Activated naive CD4-positive, alpha-beta T cell treated with anti-CD3 and anti-CD28 coated beads for 36 hours (primary cell): ENCODE measurements at regions not wholly inside any gene's neighbourhood (a gene's known extent, or its start where the extent isn't known, plus 50 kb on each side); places are given as distances from the start of the nearest gene placed in this dataset.
A peak's percentile ranks its signal among the peaks of the same experiment; 100 is the strongest.
"Not testable (repeated sequence)": the region's sequence is repeated elsewhere in the genome, so short reads cannot be mapped to it uniquely, and the experiment has no call there.

Experiments used
- CTCF ChIA-PET: fragments of 350-600 bp; sonication (Branson Sonifier 250); formaldehyde crosslinking; loops from one replicate; lab custom pipeline; 2021; ENCODE audit warnings: antibody characterized with exemption; lab: Charles Lee
- DNase-seq: peaks from one replicate; pipeline ENCODE4 v3.0.0-alpha.2; 2020
- H3K27ac Mint-ChIP-seq: one replicate; pipeline ENCODE4 v1.8.0; 2021; ENCODE audit warnings: mild to moderate bottlenecking, mixed read lengths
- H3K27me3 Mint-ChIP-seq: one replicate; pipeline ENCODE4 v1.8.0; 2021; ENCODE audit warnings: low read depth, mixed read lengths
- H3K36me3 Mint-ChIP-seq: one replicate; pipeline ENCODE4 v1.8.0; 2021; ENCODE audit warnings: low read depth, mixed read lengths
- H3K4me1 Mint-ChIP-seq: one replicate; pipeline ENCODE4 v1.8.0; 2021; ENCODE audit warnings: low read depth, mixed read lengths
- H3K4me3 Mint-ChIP-seq: one replicate; pipeline ENCODE4 v1.8.0; 2021; ENCODE audit warnings: mild to moderate bottlenecking, moderate library complexity, mixed read lengths
- H3K9me3 Mint-ChIP-seq: one replicate; pipeline ENCODE4 v1.8.0; 2021; ENCODE audit warnings: mixed read lengths
- intact Hi-C: fragments of 100-400 bp; cut with micrococcal nuclease; formaldehyde crosslinking; loops from one replicate; pipeline ENCODE4 v1.15.1; 2023

DNA sequence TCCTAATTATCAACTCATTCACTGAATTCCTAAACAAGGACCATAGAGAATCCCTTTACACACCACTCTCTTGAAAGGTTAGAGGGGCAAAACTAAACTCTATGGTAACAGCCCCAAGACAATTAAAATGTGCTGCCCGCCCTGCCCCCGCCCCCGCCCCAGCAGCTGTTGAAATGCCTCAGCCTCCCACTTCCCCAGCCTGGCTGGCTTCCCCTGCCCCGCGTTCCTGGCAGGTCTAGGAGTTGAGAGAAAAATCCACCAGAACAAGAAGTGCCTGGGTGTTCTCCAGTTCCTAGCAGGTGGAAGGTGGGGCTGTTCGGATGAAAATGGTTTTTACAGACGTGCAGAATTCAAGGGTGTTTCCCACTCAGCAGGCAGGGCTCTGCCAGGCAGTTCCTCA, 109.5 kb upstream of the ZEB1 start:
- no peaks in the 10 kb centered on the region for H3K4me1 Mint-ChIP-seq
- no peak for DNase-seq
- no peak overlapping the region for H3K27ac Mint-ChIP-seq
- peaks cover 5% of the 10 kb centered on the region for H3K36me3 Mint-ChIP-seq
- CTCF ChIA-PET, result interaction anchor here (1.4 kb wide), 1 partner anchor 11 kb away, joined by 3 read pairs; no protein-coding TSS in a partner anchor
- H3K27me3 Mint-ChIP-seq, result no peaks in the 10 kb centered on the region
- H3K4me3 Mint-ChIP-seq, result no peak overlapping the region
- H3K9me3 Mint-ChIP-seq, result no peaks in the 10 kb centered on the region
- intact Hi-C loops, result no loop called here

DNA sequence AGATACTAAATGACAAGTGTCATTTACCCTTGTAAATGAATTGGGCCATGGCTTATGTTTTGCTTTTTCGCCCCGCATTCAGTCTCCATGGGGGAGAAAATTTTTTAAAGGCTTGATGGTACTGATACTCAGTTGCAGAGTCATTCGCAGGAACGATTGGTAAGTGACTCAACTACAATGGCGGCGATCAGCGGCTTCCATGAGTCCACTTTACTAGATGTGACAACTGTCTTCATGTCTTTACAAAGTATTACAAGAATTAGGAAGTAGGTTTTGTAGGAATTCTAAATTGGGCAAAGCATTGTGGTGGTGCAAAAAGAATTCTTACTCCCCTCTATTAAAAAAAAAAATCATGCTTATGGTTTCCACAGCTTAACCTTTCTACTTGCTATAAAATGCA, 108.8 kb upstream of the ZEB1 start:
- Mint-ChIP-seq H3K36me3 (peaks cover 5% of the 10 kb centered on the region), H3K27me3 (no peaks in the 10 kb centered on the region), H3K9me3 (no peaks in the 10 kb centered on the region), H3K27ac (no peak overlapping the region), H3K4me3 (no peak overlapping the region), H3K4me1 (no peaks in the 10 kb centered on the region)
- intact Hi-C loops, result no loop called here
- no peak for DNase-seq
- CTCF ChIA-PET, result interaction anchor here (1.4 kb wide), 1 partner anchor 12 kb away, joined by 3 read pairs; no protein-coding TSS in a partner anchor

DNA sequence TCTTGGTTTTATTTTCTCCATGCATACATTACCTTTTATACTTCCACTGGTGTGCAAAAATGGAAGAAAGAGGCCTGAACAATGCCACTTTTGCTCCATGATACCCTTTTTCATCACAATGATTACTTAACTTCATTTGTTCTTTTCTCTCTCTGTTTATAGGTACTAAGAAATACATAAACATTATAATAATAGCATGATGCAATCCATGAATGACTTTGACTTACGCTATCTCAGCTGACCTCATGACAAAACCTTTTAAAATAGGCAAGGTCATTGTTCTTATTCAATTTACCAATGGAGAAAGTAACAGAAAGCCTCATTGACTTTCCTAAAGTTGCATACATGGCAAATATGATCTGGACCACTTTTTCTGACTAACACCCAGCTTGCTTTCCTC, 105.1 kb upstream of the ZEB1 start:
- CTCF ChIA-PET, result no interaction called here

DNA sequence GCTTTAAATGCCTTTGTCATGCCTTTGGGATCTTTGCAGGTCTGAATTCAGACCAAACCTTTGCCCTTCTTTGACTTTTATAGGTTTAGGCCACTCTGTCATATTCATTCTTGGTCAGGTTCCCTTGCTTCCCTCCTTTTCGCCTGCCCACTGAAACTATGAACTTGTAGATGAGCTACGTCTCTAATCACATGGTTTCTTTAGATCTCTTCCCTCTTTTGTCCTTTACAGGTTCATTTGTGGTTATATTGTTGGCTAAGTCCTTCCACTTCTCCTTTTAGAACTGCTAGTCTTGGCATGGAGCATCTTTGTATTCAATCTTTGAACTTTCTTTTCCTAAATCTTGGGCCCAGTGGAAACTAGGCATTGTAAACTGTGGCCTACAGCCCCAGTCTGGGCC, 104.0 kb upstream of the ZEB1 start:
- CTCF ChIA-PET, result no interaction called here
- Mint-ChIP-seq H3K4me3 (no peak overlapping the region), H3K27ac (no peak overlapping the region), H3K4me1 (peaks cover 4% of the 10 kb centered on the region), H3K36me3 (no peaks in the 10 kb centered on the region), H3K27me3 (no peaks in the 10 kb centered on the region), H3K9me3 (no peaks in the 10 kb centered on the region)
- DNase-seq, result no peak
- intact Hi-C loops, result no loop called here

More for the DNA sequence above, 105.1 kb upstream of the ZEB1 start:
- H3K9me3 Mint-ChIP-seq, result no peaks in the 10 kb centered on the region
- H3K4me3 Mint-ChIP-seq, result no peak overlapping the region
- H3K36me3 Mint-ChIP-seq, result no peaks in the 10 kb centered on the region
- no peak for DNase-seq
- H3K4me1 Mint-ChIP-seq, result peaks cover 4% of the 10 kb centered on the region
- H3K27ac Mint-ChIP-seq, result no peak overlapping the region
- intact Hi-C loops, result no loop called here
- H3K27me3 Mint-ChIP-seq, result no peaks in the 10 kb centered on the region

DNA sequence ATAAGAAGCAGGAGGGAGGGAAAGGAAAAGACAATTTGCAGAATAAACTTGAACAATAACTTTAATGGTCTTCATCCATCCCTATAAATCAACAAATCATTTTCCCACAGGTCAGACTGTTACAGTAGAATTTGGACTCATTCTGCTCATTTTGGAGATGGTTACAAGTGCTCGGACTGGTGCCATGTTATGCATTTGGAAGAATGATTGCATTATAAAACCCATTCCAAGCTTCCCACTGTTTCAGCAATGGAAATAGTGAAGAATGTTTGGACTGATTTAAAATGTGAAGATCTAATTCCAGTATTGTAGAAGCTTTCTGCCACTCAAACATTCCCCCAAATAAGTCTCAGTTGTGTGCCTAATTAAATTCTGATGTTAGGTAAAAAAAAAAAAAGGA, 99.7 kb upstream of the ZEB1 start:
- no peaks in the 10 kb centered on the region for H3K9me3 Mint-ChIP-seq
- no peaks in the 10 kb centered on the region for H3K36me3 Mint-ChIP-seq
- no peak for DNase-seq
- peaks cover 4% of the 10 kb centered on the region for H3K4me1 Mint-ChIP-seq
- H3K4me3 Mint-ChIP-seq, result no peak overlapping the region
- H3K27ac Mint-ChIP-seq, result no peak overlapping the region
- CTCF ChIA-PET, result no interaction called here
- intact Hi-C loops, result no loop called here
- no peaks in the 10 kb centered on the region for H3K27me3 Mint-ChIP-seq

DNA sequence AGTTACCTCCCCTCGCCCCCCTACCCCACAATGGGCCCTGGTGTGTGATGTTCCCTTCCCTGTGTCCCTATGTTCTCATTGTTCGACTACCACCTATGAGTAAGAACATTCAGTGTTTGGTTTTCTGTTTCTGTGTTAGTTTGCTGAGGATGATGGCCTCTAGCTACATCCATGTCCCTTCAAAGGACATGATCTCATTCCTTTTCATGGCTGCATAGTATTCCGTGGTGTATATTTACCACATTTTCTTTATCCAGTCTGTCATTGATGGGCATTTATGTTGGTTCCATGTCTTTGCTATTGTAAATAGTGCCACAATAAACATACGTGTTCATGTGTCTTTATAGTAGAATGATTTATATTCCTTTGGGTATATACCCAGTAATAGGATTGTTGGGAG, 90.2 kb upstream of the ZEB1 start:
- H3K27ac Mint-ChIP-seq, DNase-seq, H3K27me3 Mint-ChIP-seq, H3K36me3 Mint-ChIP-seq, intact Hi-C loops, H3K4me3 Mint-ChIP-seq, H3K4me1 Mint-ChIP-seq: not testable (repeated sequence)
- CTCF ChIA-PET, result interaction anchor here (1.4 kb wide), 1 partner anchor 38 kb away, joined by 3 read pairs; no protein-coding TSS in a partner anchor
- peaks cover 10% of the 10 kb centered on the region for H3K9me3 Mint-ChIP-seq

DNA sequence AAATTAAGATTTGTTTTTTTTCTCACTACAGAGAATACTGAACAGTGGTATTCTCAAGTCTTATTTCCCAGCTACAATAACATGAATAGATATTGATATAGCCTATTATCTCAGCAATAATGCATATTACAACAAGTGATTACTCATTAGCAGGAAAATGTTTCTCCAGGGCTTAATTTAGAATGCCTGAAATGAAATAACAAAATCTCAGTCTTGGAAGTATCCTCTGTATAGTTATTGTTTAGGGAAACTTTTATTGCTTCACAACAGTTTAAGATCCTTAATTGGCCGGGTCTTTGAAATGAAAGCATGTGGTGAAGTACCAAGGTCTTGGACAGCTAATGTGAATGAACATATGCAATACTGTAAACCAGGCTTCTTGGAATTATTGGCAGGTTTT, 79.1 kb upstream of the ZEB1 start:
- Mint-ChIP-seq H3K27me3 (no peaks in the 10 kb centered on the region), H3K4me3 (no peak overlapping the region), H3K4me1 (peaks cover 11% of the 10 kb centered on the region), H3K9me3 (peaks cover 3% of the 10 kb centered on the region), H3K36me3 (no peaks in the 10 kb centered on the region), H3K27ac (no peak overlapping the region)
- intact Hi-C loops, result no loop called here
- CTCF ChIA-PET, result no interaction called here
- DNase-seq, result no peak

DNA sequence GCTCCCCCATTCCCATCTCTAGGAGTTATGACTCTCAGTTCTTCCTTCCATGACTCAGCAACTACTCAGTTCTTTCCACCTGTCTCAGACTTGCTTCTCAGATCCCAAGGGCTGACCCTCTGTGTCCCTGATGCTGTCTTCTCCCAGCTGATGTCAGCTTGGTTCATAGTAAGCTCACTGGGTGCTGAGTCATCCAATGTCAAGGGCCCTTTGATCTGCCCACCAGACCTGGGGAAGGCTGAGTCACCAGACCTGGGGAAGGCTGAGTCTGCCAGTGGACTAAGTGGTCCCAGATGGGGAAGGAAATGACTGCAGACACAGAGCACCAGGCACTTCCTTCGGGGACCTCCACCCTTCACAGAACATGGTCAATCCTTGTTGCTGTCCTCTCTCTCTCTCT, 76.1 kb upstream of the ZEB1 start:
- Mint-ChIP-seq H3K9me3 (peaks cover 2% of the 10 kb centered on the region), H3K27ac (no peak overlapping the region), H3K4me1 (peaks cover 11% of the 10 kb centered on the region), H3K4me3 (no peak overlapping the region), H3K36me3 (no peaks in the 10 kb centered on the region), H3K27me3 (no peaks in the 10 kb centered on the region)
- DNase-seq, result peak; percentile 71
- CTCF ChIA-PET, result interaction anchor here (0.6 kb wide), 1 partner anchor 35 kb away, joined by 3 read pairs; no protein-coding TSS in a partner anchor
- intact Hi-C loops, result no loop called here

DNA sequence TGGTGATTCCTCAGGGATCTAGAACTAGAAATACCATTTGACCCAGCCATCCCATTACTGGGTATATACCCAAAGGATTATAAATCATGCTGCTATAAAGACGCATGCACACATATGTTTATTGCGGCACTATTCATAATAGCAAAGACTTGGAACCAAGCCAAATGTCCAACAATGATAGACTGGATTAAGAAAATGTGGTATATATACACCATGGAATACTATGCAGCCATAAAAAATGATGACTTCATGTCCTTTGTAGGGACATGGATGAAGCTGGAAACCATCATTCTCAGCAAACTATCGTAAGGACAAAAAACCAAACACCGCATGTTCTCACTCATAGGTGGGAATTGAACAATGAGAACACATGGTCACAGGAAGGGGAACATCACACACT, 67.9 kb upstream of the ZEB1 start:
- CTCF ChIA-PET, DNase-seq, H3K27me3 Mint-ChIP-seq, H3K4me1 Mint-ChIP-seq, intact Hi-C loops, H3K36me3 Mint-ChIP-seq, H3K4me3 Mint-ChIP-seq, H3K27ac Mint-ChIP-seq: not testable (repeated sequence)
- H3K9me3 Mint-ChIP-seq, result peaks cover 12% of the 10 kb centered on the region

DNA sequence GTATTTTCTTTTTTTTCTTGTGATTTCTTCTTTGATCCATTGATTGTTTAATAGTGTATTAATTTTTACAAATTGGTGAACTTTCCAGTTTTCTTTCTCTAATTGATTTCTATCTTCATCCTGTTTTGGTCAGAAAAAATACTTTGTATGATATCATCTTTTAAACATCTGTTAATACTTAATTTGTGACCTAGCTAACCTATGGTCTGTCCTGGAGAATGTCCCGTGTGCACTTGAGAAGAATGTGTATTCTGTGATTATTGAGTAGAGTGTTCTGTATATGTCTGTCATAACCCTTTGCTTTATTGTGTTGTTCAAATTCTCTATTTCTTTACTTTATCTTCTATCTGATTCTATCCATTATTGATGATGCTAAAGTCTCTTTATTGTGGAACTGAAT, 65.8 kb upstream of the ZEB1 start:
- H3K4me1 Mint-ChIP-seq, result no peaks in the 10 kb centered on the region
- no peaks in the 10 kb centered on the region for H3K36me3 Mint-ChIP-seq
- CTCF ChIA-PET, result interaction anchor here (0.9 kb wide), 1 partner anchor 174 kb away, joined by 3 read pairs; no protein-coding TSS in a partner anchor
- H3K9me3 Mint-ChIP-seq, result peaks cover 6% of the 10 kb centered on the region
- H3K27me3 Mint-ChIP-seq, result no peaks in the 10 kb centered on the region
- no peak overlapping the region for H3K4me3 Mint-ChIP-seq
- H3K27ac Mint-ChIP-seq, result no peak overlapping the region
- intact Hi-C loops, result no loop called here
- DNase-seq, result no peak

DNA sequence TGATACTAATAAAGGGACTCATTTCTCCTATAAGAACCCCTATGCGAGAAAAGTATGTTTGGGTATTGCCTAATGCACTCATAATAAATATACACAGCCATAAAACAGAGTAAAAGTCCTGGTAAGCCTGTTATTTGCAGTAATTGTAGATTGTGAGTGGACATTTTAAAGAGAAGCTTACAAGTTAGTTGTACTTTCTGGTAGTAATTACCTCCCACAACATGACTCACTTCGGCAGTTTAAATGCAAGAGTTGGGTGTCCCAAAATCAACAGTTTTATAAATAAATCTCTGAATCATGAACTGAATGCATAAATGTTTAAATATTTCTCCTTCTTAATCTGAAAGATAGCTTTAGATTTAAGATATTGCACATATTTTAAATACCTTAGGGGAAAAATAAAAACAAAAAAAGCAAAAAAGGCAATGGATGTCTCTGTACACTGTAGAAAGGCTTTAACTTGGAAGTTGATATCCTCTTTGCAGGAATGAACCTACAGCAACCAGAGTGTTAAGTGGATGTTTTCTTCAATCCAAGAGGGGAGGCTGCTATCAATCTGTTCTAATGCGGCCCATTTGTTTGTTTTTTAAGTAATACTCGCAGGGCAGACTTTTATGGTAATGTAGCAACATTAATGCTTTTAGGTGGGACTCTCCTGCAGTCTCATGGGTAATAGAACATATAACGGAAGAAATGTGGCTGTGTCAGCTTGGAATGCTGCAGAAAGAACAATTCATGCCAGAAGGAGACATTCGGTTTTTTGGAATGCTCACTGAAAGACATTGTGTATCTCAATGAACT, 57.3 kb upstream of the ZEB1 start:
- H3K4me3 Mint-ChIP-seq, result no peak overlapping the region
- CTCF ChIA-PET, result no interaction called here
- no peaks in the 10 kb centered on the region for H3K27me3 Mint-ChIP-seq

DNA sequence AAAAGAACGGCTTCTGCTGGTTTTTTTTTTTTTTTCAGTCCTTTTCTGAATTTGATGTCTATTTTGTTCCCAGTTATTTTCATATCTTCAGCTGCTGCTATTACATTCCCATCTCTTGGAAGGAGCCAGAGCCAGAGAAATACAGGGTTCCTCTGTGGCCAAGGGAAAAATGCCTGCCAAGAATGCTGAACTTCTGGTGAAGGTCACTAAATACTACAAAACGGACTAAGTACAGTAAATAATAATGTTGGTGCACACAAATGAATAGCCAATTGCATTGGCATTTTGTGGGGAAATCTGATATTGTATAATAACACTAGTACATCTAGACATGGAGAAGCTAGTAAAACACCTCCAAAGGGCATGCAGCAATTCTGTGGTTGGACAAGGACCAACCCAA, 56.3 kb upstream of the ZEB1 start:
- CTCF ChIA-PET, result no interaction called here
- H3K27me3 Mint-ChIP-seq, result no peaks in the 10 kb centered on the region
- H3K27ac Mint-ChIP-seq, result no peak overlapping the region
- H3K4me3 Mint-ChIP-seq, result no peak overlapping the region
- intact Hi-C loops, result no loop called here
- no peaks in the 10 kb centered on the region for H3K9me3 Mint-ChIP-seq
- DNase-seq, result no peak
- no peaks in the 10 kb centered on the region for H3K4me1 Mint-ChIP-seq
- no peaks in the 10 kb centered on the region for H3K36me3 Mint-ChIP-seq

More for the DNA sequence above, 57.3 kb upstream of the ZEB1 start:
- DNase-seq, result no peak
- Mint-ChIP-seq H3K4me1 (no peaks in the 10 kb centered on the region), H3K27ac (no peak overlapping the region), H3K36me3 (no peaks in the 10 kb centered on the region), H3K9me3 (no peaks in the 10 kb centered on the region)
- intact Hi-C loops, result no loop called here

DNA sequence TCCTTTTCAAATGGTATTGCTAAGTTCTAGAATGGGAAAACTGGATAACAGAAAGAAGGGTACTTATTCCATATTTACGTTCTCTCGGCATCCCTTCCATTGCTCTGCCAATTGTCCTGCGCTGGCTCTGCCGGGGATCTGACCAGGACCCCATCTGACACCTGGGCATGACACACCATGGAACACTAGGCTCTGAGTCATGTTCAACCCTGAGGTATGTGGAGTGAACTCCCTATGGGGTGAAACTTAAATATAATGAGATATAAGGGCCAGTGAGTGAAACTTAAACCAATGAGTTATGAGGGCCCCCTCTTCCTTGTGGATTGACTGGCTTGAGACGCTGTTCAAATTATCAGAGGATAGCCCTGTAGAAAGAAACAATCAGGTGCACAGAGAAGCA, 55.1 kb upstream of the ZEB1 start:
- DNase-seq, result no peak
- CTCF ChIA-PET, result no interaction called here
- Mint-ChIP-seq H3K4me1 (no peaks in the 10 kb centered on the region), H3K9me3 (no peaks in the 10 kb centered on the region), H3K36me3 (no peaks in the 10 kb centered on the region), H3K27me3 (no peaks in the 10 kb centered on the region), H3K4me3 (no peak overlapping the region), H3K27ac (no peak overlapping the region)
- intact Hi-C loops, result no loop called here
